Tongue (tissue), 1 donor: ENCODE measurements at regions not wholly inside any gene's neighbourhood (a gene's known extent, or its start where the extent isn't known, plus 50 kb on each side); places are given as distances from the start of the nearest gene placed in this dataset.
"Not testable (repeated sequence)": the region's sequence is repeated elsewhere in the genome, so short reads cannot be mapped to it uniquely, and the experiment has no call there.

ENCODE experiments used
- DNase-seq: peaks from one replicate; pipeline ENCODE4 v3.0.0-alpha.2; 2015

DNA sequence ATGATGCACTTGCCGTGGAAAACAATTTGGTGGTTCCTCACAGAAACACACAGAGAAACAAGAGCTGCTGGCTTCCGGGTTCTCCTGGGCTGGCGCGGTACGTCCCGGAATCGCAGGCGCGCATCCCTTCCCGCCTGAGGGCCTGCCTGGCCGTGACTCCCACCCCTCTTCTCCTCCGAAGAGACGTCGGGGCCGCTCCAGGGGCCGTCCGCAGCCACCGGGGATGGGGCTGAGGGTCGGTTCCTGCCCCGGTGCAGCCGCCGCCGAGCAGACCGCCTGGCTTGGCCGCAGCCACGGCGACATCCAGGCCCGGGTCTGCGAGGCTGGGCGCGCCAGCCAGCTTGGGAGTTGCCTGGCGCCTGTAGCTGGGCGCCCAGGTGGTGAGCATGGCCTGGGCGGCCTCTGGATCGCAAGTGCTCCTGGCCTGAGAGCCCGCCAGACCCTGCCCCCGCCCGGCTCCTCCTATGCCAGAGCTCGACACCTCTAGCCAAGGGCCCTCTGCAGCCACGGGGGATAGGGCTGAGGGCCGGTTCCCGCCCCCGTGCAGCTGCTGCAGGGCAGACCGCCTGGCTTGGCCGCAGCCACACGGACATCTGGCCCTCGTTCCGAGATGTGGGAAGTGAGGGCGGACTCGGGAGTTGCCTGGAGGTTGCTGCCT lies 1647.5 kb downstream of the SPATA31A7 start:
- peak; percentile 22 for DNase-seq

DNA sequence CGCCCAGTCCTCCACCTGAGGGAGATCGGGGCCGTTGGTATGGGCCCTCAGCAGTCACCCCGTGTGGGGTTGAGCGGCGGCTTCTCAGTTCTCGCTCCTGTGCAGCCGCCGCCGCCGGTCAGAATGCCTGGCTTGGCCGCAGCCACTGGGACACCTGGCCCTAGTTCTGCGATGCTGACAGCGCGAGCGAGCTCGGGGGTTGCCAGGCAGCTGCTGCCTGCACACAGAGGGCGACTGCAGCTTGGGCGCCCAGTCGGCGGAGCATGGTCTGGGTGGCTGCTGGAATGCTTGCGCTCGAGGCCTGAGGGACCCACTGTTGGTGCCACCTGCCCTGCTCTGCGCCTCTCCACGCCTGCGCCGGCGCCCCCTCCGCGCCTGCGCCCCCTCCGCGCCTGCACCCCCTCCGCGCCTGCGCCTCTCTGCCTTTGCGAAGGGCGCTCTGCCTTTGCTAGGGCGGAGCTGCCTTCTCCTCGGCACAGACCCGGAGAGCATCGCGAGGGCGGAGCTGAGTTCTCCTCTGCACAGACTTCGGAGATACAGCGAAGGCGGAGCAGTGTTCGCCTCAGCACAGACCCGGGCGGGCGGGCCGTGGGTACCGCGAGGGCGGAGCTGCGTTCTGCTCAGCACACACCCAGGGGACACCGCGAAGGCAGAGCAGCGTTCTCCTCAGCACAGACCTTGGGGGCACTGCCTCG lies 1648.3 kb downstream of the SPATA31A7 start:
- DNase-seq, result peak; percentile 92

DNA sequence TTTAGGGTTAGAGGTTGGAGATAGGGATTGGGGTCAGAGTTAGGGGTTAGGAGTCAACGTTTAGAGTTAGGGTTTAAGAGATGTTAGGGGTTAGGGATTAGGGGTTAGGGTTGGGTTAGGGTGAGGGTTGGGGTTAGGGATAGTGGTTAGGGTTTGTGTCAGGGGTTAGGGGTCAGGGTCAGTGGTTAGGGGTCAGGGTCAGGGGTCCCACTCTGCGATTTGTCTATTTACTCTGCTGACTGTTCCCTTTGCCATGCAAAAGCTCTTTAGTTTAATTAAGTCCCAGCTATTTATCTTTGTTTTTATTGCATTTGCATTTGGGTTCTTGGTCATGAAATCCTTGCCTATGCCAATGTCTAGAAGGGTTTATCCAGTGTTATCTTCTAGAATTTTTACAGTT lies 1649.3 kb downstream of the SPATA31A7 start:
- not testable (repeated sequence) for DNase-seq

GRCh38 chr9:62843145-62843544 lies 1653.3 kb downstream of the SPATA31A7 start:
- DNase-seq, result not testable (repeated sequence)

GRCh38 chr9:62843706-62844290 lies 1654.0 kb downstream of the SPATA31A7 start:
- DNase-seq, result not testable (repeated sequence)

DNA sequence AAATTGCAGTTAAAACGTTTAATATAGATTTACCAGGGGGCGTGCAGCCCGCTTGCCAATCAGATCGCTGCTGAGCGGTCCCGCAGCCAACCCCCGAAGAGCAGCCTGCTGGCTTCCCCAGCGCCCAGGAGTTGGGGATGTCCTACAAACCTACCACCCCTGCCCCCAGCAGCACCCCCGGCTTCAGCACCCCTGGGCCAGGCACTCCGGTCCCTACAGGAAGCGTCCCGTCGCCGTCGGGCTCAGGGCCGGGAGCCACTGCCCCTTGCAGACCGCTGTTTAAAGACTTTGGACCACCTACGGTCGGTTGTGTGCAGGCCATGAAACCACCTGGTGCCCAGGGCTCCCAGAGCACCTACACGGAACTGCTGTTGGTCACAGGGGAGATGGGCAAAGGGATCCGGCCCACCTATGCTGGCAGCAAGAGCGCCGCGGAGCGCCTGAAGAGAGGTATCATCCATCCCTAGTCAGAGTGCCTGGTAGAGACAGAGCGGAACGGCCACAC lies 1654.9 kb downstream of the SPATA31A7 start:
- not testable (repeated sequence) for DNase-seq

DNA sequence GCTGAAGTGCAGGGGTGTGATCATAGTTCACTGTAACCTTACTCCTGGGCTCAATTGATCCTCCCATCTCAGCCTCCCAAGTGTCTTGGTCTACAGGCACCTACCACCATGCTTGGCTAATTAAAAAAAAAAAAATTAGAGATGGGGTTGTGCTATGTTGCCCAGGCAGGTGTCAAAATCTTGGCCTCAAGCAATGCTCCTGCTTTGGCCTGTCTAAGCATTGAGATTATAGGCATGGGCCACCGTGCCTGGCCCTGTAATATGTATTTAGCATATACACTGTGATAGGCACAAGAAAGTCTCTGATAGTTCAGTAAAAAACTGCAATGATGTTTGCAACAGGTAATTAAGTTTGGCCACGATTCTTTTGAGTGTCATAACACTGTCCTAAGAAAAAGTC lies 1658.4 kb downstream of the SPATA31A7 start:
- DNase-seq, result not testable (repeated sequence)

GRCh38 chr9:62849991-62850390 lies 1660.2 kb downstream of the SPATA31A7 start:
- not testable (repeated sequence) for DNase-seq

- DNase-seq, result not testable (repeated sequence)
These were observed 1667.4 kb downstream of the SPATA31A7 start for GRCh38 chr9:62857280-62857679.

- DNase-seq, result not testable (repeated sequence)
These were observed 1668.4 kb downstream of the SPATA31A7 start for GRCh38 chr9:62858240-62858639.

DNA sequence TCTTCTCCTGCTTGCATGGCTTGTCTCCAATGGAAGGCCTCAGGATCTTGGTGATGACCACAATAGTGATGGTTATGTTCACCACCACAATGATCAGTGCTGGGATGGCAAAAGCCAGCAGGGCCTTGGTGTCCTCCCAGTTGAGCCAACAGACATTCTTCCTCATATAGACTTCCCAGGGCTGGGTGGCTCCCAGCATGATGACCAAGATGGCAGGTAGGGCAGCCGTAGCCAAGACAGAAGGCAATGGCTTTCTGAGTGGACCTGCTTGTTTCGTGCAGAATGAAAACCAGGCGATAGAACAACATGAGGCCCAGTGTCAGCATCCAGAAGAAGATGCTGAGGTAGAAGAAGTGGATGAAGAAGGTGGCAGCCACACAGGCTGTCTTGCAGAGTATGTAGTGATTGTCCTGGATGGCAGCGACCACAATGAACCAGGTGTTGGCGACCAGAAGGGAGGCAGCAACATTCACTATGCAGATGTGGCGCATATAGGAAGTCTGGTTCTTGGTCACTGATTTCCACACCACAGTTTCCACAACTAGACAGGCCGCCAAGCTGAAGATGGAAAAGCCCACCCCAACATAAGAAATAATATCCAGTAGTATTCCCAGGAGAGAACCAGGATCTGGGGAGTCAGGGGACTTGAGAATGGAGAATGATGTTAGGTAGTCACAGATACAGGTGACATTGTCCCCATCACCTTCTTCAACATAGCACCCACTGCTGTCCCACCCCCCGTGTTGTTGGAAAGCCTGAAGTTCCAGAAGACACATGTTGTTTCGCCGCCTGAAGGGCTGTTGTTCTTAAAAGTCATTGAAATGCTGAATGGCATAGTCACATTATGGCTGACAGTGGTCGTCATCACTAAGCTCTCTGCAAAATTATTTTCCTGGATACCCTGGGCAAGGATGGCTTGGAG lies 1671.4 kb downstream of the SPATA31A7 start:
- not testable (repeated sequence) for DNase-seq

DNA sequence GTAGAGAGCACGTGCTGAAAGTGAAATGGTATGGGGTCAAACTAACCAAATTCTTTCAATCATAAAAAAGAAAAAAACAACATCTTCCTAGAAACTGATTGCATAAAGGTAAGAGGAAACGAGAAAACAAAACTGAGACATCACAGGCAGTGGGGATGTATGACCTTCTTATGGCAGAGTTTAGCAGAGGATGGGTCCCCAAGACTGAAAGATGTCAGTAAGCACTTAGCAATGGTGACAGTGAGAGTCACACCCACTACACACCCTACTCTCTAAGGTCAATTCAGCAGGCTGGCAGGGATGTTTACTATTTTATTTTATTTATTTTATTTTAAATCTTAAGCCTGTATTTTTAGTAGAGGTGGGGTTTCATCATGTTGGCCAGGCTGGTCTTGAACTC lies 1672.3 kb downstream of the SPATA31A7 start:
- not testable (repeated sequence) for DNase-seq

DNA sequence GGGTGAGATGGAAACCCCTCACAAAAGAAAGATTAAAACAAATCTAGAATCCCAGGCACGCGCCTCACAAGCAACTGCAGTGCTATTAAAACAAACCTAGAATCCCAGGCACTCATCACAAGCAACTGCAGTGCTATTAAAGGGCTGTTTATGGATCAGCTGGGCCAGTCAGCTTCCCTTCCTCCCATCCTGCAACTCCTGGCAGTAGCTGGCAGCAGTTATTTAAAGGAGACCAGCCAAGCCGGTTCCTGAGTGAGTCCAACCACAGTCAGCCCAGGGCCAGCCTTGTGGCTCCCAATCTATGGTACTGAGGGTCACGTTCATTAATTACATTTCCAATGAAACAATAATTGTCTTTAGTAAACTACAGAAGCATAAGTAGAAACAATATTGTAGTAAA lies 1673.5 kb downstream of the SPATA31A7 start:
- peak; percentile 69 for DNase-seq

GRCh38 chr9:62863867-62864266 lies 1674.0 kb downstream of the SPATA31A7 start:
- not testable (repeated sequence) for DNase-seq

DNA sequence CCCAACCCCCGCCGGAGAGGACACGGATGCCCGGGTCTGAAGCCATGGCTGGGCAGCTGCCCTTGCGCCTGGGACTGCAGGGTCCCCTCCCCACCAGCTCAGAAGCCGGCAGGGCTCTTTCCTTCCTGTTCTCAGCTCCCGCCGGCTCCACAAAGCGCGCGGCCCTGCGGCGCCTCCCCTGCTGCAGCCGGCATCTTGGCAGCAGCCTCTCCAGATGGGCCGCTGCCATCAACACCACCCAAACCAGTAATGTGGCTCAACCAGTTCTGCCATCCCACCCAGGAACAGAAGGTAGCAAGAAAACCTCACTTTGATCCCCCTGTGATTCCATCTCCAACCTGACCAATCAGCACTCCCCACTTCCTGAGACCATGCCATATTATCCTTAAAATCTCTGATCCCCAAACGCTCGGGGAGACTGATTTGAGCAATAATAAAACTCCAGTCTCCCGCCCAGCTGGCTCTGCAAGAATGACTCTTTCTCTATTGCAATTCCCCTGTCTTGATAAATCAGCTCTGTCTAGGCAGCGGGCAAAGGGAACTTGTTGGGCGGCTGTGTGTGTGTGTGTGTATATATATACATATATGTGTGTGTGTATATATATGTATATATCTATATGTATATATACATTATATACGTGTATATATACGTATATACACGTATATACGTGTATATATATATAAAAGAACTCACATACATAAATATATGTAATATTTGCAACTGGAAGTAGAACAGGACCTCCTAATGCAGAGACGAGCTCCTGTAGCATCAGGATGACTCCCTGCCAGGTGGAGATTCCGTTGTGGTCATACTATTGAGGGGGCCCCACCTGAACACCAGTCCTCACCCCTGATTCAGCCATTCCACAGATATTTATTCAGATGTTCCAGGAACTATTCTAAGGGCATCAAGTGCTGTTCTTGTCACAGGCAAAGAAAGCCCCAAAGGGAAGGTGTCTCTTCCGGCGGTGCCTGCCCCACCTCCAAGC lies 1674.9 kb downstream of the SPATA31A7 start:
- peak; percentile 87 for DNase-seq

DNA sequence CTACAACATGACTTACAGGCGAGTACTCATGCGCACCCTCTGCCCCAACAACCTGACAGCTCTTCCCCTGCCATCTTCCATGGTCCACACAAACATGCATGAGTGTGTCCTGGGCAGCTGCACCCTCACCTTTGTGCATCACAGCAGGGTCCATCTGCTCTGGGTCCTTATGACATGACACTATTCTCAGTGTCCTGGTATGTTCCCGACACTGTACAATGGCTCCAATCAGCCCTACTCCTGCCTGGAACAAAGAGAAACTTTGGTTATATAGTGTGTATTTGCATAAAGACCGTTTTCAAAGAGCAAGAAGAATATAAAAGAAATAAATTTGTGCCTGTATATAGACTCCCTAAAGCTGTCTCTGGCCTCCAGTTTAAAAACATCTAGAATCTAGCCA lies 1679.2 kb downstream of the SPATA31A7 start:
- DNase-seq, result not testable (repeated sequence)

- DNase-seq, result not testable (repeated sequence)
These were observed 1681.9 kb downstream of the SPATA31A7 start for GRCh38 chr9:62871765-62872164.

GRCh38 chr9:62874213-62874612 lies 1684.4 kb downstream of the SPATA31A7 start:
- DNase-seq, result not testable (repeated sequence)

- DNase-seq, result not testable (repeated sequence)
These were observed 1685.1 kb downstream of the SPATA31A7 start for GRCh38 chr9:62874745-62875599.

- not testable (repeated sequence) for DNase-seq
These were observed 1687.7 kb downstream of the SPATA31A7 start for GRCh38 chr9:62877552-62877951.
